ENCODE measurements at regions not wholly inside any gene's neighbourhood (a gene's known extent, or its start where the extent isn't known, plus 50 kb on each side); places are given as distances from the start of the nearest gene placed in this dataset.

DNA sequence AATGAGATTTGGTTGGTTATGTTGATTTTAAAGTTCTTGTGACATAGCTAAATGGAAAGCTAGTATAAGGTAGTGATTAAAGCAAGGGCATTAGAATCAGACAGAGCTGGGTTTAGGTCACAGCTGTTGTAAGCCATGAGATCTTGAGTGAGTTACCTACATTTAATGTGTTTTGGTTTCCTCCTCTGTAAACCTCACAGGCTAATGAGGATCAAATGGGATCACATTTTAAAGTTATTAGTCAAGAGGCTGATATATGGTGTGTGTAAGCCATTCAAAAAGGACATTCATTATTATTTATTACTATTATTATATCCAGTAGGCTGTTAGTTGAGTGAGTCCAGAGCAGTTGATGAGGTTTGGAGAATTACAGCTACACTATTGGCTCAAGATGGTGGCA lies 416.2 kb downstream of the IRS1 start:
- DNase-seq (ENCODE audit: low spot score): no peak

- no peak for DNase-seq (ENCODE audit: low spot score)
Measured at GRCh38 chr2:226380679-226381078, 418.9 kb downstream of the IRS1 start.

DNA sequence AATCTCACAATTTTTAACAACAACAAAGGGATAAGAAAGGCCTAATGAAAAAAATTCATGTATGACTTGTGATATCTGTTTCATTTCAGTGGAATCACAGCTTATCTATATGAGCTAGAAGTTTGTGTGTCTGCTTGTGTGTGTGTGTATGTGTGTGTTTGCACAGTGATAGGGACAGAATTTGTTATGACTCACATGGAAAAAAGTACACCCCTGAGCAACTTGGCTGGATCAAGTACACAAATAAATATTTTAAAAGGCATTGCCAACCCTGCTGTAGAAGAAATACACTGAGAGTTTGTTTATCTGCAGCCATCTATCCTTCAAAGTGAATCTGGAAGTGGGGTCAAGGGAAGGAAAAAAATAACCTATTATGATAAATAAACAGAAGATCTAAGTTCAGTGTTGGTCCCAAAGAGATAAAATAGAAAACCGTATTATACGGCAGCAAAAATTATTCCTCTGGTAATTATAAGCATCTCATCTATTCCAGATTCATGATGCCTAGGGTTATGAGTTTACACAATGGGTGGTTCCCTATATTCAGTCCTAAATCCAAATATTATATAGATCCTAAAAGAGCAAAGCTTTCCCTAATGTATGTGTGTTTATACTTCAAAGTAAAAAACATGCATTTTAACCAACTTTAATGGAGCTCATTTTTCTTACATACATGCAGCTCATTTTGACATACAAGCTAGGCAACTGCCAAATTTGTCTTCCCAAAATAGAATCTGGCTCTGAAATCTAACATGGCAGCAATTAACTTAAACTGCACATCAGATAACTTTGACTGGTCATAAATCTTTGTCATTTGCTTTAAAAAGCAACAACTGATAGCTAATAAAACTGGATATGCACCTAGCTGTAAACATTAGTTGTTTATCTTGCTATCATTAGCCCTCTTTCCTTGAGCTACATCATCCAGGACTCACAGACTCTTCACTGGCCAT lies 420.6 kb downstream of the IRS1 start:
- no peak for DNase-seq (ENCODE audit: low spot score)

- DNase-seq (ENCODE audit: low spot score): peak; percentile 22
Measured at GRCh38 chr2:226376516-226377180, 423.0 kb downstream of the IRS1 start.

DNA sequence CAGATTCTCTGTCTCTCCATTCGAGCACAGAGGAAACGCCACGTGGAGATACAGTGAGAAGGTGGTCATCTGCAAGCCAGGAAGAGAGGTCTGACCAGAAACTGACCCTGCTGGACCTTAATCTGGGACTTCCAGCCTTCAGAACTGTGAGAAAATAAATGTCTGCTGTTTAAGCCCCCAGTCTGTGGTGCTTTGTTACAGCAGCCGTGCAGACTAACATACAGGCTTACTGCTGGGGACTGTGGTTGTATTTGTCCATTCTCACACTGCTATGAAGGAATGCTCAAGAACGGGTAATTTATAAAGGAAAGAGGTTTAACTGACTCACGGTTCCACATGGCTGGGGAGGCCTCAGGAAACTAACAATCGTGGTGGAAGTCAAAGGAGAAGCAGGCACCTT lies 432.7 kb downstream of the IRS1 start:
- no peak for DNase-seq (ENCODE audit: low spot score)

GRCh38 chr2:226364217-226364616 lies 435.4 kb downstream of the IRS1 start:
- DNase-seq (ENCODE audit: low spot score): no peak

DNA sequence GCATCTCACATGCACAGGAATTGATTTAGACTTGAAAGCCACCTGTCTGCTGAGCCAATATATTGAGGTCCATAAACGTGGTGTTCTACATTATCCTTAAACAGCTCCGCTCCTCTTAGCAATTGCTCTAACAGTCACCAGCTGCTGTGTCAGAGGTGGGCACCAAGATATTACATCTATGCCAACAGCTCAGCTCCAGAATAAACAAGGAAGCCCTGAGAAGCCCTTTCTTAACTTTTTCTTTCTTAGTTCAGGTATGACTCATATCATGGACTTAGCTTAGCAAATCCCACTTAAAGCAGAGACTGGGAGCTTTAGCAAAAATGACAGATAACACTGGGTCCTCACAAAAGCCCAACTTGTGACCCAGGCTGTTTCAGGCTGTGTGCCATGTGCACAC lies 436.6 kb downstream of the IRS1 start:
- DNase-seq (ENCODE audit: low spot score): peak; percentile 11

DNA sequence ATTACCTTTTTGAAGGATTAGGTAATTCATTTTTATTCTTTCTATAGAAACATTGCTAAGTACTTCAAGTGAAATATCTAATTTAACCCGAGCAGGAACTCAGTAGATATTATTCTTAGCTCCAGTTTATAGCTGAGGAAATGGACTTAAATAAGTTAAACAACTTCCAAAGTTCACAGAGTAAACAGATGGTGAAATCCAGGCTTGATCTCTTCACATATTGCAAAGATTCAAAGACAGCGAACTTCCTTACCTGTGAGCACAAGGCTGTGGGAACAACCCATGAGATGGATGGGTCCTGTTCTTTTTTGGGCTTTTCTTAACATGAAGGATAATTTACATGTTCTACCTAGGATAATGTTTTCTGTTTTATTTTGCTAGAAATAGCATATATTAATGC lies 439.0 kb downstream of the IRS1 start:
- DNase-seq (ENCODE audit: low spot score): no peak

- DNase-seq (ENCODE audit: low spot score): no peak
Measured at GRCh38 chr2:226358688-226359087, 440.9 kb downstream of the IRS1 start.

GRCh38 chr2:226357816-226358215 lies 441.8 kb downstream of the IRS1 start:
- no peak for DNase-seq (ENCODE audit: low spot score)

DNA sequence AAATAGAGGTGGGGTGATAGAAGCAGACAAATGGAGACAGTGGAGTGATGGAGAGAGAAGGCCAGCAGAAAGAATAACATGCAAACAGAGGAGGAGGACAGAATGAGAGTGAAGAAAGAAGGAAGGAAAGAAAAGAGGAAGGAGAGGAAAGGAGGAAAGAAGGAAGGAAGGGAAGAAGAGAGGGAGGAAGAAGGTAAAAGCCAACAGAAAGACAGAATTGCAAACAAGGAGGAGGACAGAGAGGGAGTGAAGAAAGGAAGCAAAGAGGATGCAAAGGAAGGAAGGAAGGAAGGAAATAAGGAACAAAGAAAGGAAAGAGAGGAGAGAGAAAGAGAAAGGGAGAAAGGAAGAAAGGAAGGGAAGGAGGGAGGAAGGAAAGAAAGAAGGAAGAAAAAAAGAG lies 444.0 kb downstream of the IRS1 start:
- no peak for DNase-seq (ENCODE audit: low spot score)

GRCh38 chr2:226354434-226354833 lies 445.2 kb downstream of the IRS1 start:
- peak; percentile 11 for DNase-seq (ENCODE audit: low spot score)

DNA sequence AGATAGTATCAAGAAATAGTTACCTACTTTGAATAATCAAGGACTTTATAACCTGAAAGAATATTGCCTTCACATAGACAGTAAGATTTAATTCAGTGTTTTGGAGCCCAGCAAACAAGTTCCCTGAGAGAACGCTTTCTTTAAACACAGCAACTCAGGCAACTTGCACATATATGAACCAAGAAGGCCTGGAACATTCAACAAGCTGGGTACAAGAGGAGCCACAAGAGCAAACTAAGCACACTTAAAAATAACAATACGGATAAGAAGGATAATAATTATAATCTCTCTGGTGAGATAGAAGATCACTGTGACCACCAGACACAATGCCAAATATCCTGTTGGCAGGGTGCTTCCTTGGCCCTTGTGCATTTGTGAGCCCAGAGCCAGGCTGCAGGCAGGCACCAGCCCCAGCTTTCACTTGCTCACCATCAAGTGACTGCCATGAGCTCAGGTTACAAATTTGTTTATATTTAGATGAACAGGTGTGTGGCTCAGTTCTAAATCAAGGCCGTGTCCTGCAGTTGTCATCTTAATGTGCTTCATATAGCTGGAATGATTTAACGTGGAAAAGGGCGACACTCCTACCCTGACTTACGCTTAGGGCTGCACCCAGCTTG lies 446.6 kb downstream of the IRS1 start:
- no peak for DNase-seq (ENCODE audit: low spot score)

DNA sequence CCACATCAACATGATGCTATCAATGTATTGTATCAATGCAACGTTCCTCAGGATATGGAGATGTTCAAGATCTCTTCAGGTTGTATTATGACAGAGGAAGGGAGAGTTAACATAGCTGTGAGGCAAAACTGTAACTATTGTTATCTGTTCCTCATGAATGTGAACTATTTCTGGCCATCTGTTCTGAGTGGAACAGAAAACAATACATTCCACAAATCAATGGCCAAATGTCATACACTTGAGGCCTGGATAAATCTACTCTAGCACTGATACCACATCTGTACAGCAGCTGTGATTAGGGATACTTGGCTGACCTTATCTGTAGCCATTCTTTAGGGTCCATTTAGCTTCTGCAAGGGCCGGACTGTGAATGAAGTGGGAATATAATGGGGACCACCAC lies 447.9 kb downstream of the IRS1 start:
- peak; percentile 5 for DNase-seq (ENCODE audit: low spot score)

DNA sequence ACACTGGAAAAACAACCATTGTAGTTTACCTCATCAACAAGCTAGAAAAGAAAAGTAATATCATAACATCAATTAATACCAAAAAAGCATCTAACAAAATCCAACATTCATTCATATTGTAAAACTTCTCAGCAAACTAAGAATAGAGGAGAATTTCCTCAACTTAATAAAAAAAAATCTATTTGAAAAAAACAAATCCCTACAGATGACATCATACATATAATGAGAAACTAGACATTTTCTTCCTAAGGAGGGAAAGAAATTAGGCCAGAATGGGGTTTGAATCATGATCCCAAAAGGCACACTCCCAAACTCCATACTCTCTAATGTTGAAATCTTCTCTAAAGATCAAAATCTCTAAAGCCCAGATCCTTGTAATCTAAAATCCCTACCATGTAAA lies 460.0 kb downstream of the IRS1 start:
- no peak for DNase-seq (ENCODE audit: low spot score)

DNA sequence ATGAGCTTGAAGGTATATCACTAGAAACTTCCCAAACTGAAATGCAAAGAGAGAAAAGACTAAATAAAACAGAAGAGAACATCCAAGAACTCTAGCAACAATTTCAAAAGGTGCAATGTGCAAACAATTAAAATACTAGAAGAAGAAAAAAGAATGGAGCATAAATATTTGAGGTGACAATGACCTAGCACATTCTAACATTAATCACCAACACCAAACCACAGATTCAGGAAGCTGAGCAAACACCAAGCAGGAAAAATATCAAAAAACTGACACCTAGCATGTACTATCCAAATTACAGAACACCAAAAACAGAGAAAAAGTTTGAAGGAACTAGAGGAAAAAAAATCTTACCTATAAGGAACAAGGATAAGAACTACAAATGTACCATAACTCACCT lies 460.8 kb downstream of the IRS1 start:
- no peak for DNase-seq (ENCODE audit: low spot score)

DNA sequence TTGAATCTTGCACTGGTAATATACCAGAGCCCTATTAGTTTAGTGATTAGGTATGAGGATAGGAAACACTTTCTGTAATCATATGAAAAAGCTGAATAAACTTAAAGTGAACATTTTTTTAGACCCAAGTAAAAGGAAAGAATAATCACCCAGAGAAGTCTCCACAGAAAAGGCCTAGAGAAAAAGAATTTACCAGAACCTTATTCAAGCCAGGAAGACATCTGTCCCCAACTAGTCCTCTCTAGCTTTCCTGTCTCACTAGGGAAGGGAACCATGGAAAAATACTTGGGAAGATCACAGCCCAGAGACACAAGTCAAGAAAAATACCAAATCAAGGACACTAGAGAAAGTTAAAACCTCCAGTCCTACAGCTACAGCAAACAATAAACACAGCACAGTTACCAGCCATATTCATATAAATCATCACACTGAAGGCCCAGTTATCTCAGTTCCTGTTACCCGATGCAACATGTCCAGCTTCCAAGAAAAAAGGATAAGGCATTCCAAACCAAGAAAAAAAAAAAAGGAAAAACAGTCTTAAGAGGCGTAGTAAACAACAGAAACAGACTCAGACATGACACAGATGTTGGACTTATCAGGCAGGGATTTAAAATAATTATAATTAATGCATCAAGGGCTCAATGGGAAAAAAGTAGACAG lies 461.5 kb downstream of the IRS1 start:
- DNase-seq (ENCODE audit: low spot score): peak; percentile 8

GRCh38 chr2:226336283-226336682 lies 463.3 kb downstream of the IRS1 start:
- no peak for DNase-seq (ENCODE audit: low spot score)

- DNase-seq (ENCODE audit: low spot score): no peak
Measured at GRCh38 chr2:226334981-226335720, 464.5 kb downstream of the IRS1 start.

GRCh38 chr2:226333388-226333787 lies 466.2 kb downstream of the IRS1 start:
- DNase-seq (ENCODE audit: low spot score): no peak

DNA sequence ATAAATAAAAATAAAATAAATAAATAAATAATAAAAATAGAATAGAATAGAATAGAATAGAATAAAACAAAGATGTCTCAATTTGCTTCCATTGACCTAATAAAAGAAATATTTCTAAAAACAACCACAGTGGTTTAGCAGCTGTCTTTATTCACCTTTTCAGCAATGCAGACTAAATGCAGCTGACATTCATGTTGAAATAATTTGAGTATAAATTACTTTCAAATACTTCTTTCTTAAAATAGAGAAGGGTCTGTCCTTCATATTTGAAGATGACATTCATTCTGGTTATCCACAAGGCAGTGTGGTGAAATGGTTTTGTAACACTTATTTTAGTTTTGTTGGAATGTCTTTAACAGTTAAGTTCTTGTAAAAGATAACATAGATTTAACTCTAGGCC lies 469.4 kb downstream of the IRS1 start:
- DNase-seq (ENCODE audit: low spot score): no peak

- DNase-seq (ENCODE audit: low spot score): no peak
Measured at GRCh38 chr2:226329180-226329579, 470.4 kb downstream of the IRS1 start.

Measured in GM03348 (cell line).